Left lung (tissue), 4 donors: ENCODE measurements at regions not wholly inside any gene's neighbourhood (a gene's known extent, or its start where the extent isn't known, plus 50 kb on each side); places are given as distances from the start of the nearest gene placed in this dataset.

Experiments used
- ATAC-seq: fragments of 200-7000 bp; cut with Tn5 transposase; one replicate; pipeline ENCODE4 v1.9.1; 2020; ENCODE audit warnings: moderate library complexity
- DNase-seq, 4 donors: peaks; one replicate each; pipeline ENCODE4 v3.0.0-alpha.2; 2013 to 2020
- H3K27ac ChIP-seq, 2 donors: fragments of 200-600 bp; sonication (generic) in 1 of 2; one replicate each; pipeline versions ENCODE4 v1.5.0 to v1.8.0; 2020 to 2021
- H3K27me3 ChIP-seq, 2 donors: fragments of 200-600 bp; sonication (generic) in 1 of 2; one replicate each; pipeline versions ENCODE4 v1.5.0 to v1.8.0; 2020 to 2021
- H3K36me3 ChIP-seq, 2 donors: fragments of 200-600 bp; sonication (generic) in 1 of 2; one replicate each; pipeline versions ENCODE4 v1.5.0 to v1.8.0; 2020 to 2021
- H3K4me1 ChIP-seq, 2 donors: fragments of 200-600 bp; one replicate each; pipeline ENCODE4 v1.8.0; 2021
- H3K4me3 ChIP-seq, 2 donors: fragments of 200-600 bp; sonication (generic) in 1 of 2; one replicate each; pipeline versions ENCODE4 v1.5.0 to v1.8.0; 2020 to 2021; ENCODE audit warnings: mild to moderate bottlenecking in 1 of 2
- H3K9me3 ChIP-seq, 2 donors: fragments of 200-600 bp; sonication (generic) in 1 of 2; one replicate each; pipeline versions ENCODE4 v1.5.0 to v1.8.0; 2020 to 2021
- CTCF ChIP-seq, 2 donors: fragments of 200-600 bp; sonication (generic) in 1 of 2; IDR thresholded peaks; one replicate each; pipeline versions ENCODE4 v1.5.0 to v1.8.0; 2021; ENCODE audit warnings: antibody characterized with exemption in 2 of 2
- intact Hi-C, 2 donors: fragments of 100-400 bp; cut with DNase I; formaldehyde crosslinking; loops; one replicate each; pipeline versions ENCODE4 v1.11.2 to v1.14.2; 2022
- donor health status: DM: no; HTN: yes; CAD: no.
- donor health status: DM: no; HTN: no; CAD: no.

GRCh38 chr18:29838556-29838955 is 1204.0 kb downstream of the DSC3 start:
- no peak for ATAC-seq

GRCh38 chr18:29823671-29824070 is 1218.9 kb downstream of the DSC3 start:
- no peaks in the 10 kb centered on the region for H3K9me3 ChIP-seq
- H3K27ac ChIP-seq = no peak overlapping the region
- no peak for DNase-seq
- intact Hi-C loops = no loop called here
- no peak for TF ChIP-seq CTCF (IDR thresholded peaks at IDR 0.05)
- H3K36me3 ChIP-seq = no peaks in the 10 kb centered on the region
- no peak for ATAC-seq
- H3K27me3 ChIP-seq = no peaks in the 10 kb centered on the region
- H3K4me1 ChIP-seq = no peaks in the 10 kb centered on the region
- H3K4me3 ChIP-seq = no peak overlapping the region

More at GRCh38 chr18:29838556-29838955, 1204.0 kb downstream of the DSC3 start:
- Histone ChIP-seq H3K36me3 (no peaks in the 10 kb centered on the region), H3K27me3 (no peaks in the 10 kb centered on the region), H3K4me1 (no peaks in the 10 kb centered on the region), H3K27ac (no peak overlapping the region), H3K4me3 (no peak overlapping the region), H3K9me3 (no peaks in the 10 kb centered on the region)
- DNase-seq = no peak
- TF ChIP-seq CTCF (IDR thresholded peaks at IDR 0.05) = no peak
- intact Hi-C loops = no loop called here

GRCh38 chr18:29821544-29821943 is 1221.0 kb downstream of the DSC3 start:
- intact Hi-C loops = no loop called here
- TF ChIP-seq CTCF (IDR thresholded peaks at IDR 0.05) = no peak
- H3K9me3 ChIP-seq = peaks cover 0 to under 1% of the 10 kb centered on the region in 2 donors
- H3K4me1 ChIP-seq = no peaks in the 10 kb centered on the region
- no peak overlapping the region for H3K27ac ChIP-seq
- no peak for DNase-seq
- H3K36me3 ChIP-seq = no peaks in the 10 kb centered on the region
- no peak overlapping the region for H3K4me3 ChIP-seq
- no peaks in the 10 kb centered on the region for H3K27me3 ChIP-seq
- ATAC-seq = no peak

GRCh38 chr18:29811519-29811918 is 1231.0 kb downstream of the DSC3 start:
- TF ChIP-seq CTCF (IDR thresholded peaks at IDR 0.05) = no peak
- intact Hi-C loops = no loop called here
- Histone ChIP-seq H3K27ac (no peak overlapping the region), H3K4me1 (no peaks in the 10 kb centered on the region), H3K36me3 (no peaks in the 10 kb centered on the region), H3K9me3 (peaks cover 0 to 21% of the 10 kb centered on the region in 2 donors), H3K4me3 (no peak overlapping the region), H3K27me3 (no peaks in the 10 kb centered on the region)
- no peak for ATAC-seq
- no peak for DNase-seq

- ATAC-seq (no peak), DNase-seq (no peak)
- Histone ChIP-seq H3K27me3 (no peaks in the 10 kb centered on the region), H3K4me1 (no peaks in the 10 kb centered on the region), H3K9me3 (no peaks in the 10 kb centered on the region), H3K4me3 (no peak overlapping the region), H3K36me3 (no peaks in the 10 kb centered on the region), H3K27ac (no peak overlapping the region)
- TF ChIP-seq CTCF (IDR thresholded peaks at IDR 0.05) = no peak
- intact Hi-C loops = no loop called here
These were observed 1261.7 kb downstream of the DSC3 start for GRCh38 chr18:29780816-29781215.
